Middle frontal gyrus (tissue), 1 donor: ENCODE measurements at regions not wholly inside any gene's neighbourhood (a gene's known extent, or its start where the extent isn't known, plus 50 kb on each side); places are given as distances from the start of the nearest gene placed in this dataset.
A peak's percentile ranks its signal among the peaks of the same experiment; 100 is the strongest.
"Not testable (repeated sequence)": the region's sequence is repeated elsewhere in the genome, so short reads cannot be mapped to it uniquely, and the experiment has no call there.

Experiments used
- DNase-seq: peaks from one replicate; pipeline ENCODE4 v3.0.0-alpha.2; 2015; ENCODE audit warnings: low spot score; ENCODE audit errors: extremely low spot score

- no peak for DNase-seq
Measured at GRCh38 chr6:82419132-82419581, 55.5 kb downstream of the TPBG start.

- no peak for DNase-seq
Measured at GRCh38 chr6:82419859-82420258, 56.2 kb downstream of the TPBG start.

GRCh38 chr6:82430611-82431010 lies 67.0 kb downstream of the TPBG start:
- no peak for DNase-seq

GRCh38 chr6:82436740-82437139 lies 73.1 kb downstream of the TPBG start:
- no peak for DNase-seq

GRCh38 chr6:82437701-82438100 lies 74.1 kb downstream of the TPBG start:
- DNase-seq: peak; percentile 16

GRCh38 chr6:82441047-82441855 lies 77.6 kb downstream of the TPBG start:
- DNase-seq: no peak

GRCh38 chr6:82442061-82442719 lies 78.6 kb downstream of the TPBG start:
- DNase-seq: no peak

GRCh38 chr6:82458147-82458546 lies 94.5 kb downstream of the TPBG start:
- DNase-seq: no peak

- DNase-seq: no peak
Measured at GRCh38 chr6:82458705-82459104, 95.1 kb downstream of the TPBG start.

- no peak for DNase-seq
Measured at GRCh38 chr6:82461536-82461935, 97.9 kb downstream of the TPBG start.

GRCh38 chr6:82467338-82467737 lies 103.7 kb downstream of the TPBG start:
- no peak for DNase-seq

- DNase-seq: not testable (repeated sequence)
Measured at GRCh38 chr6:82470123-82470522, 106.5 kb downstream of the TPBG start.

- DNase-seq: not testable (repeated sequence)
Measured at GRCh38 chr6:82475106-82475505, 111.5 kb downstream of the TPBG start.

- DNase-seq: no peak
Measured at GRCh38 chr6:82484001-82484400, 120.4 kb downstream of the TPBG start.

- DNase-seq: no peak
Measured at GRCh38 chr6:82484737-82485626, 121.4 kb downstream of the TPBG start.

GRCh38 chr6:82487895-82488294 lies 124.3 kb downstream of the TPBG start:
- DNase-seq: no peak

GRCh38 chr6:82488403-82488802 lies 124.8 kb downstream of the TPBG start:
- DNase-seq: no peak

- DNase-seq: no peak
Measured at GRCh38 chr6:82492134-82492533, 128.5 kb downstream of the TPBG start.

GRCh38 chr6:82493467-82493866 lies 129.8 kb downstream of the TPBG start:
- DNase-seq: no peak

- DNase-seq: no peak
Measured at GRCh38 chr6:82494367-82494766, 130.8 kb downstream of the TPBG start.

GRCh38 chr6:82501901-82502300 lies 138.3 kb downstream of the TPBG start:
- not testable (repeated sequence) for DNase-seq

- DNase-seq: no peak
Measured at GRCh38 chr6:82506526-82506925, 142.9 kb downstream of the TPBG start.
